ENCODE measurements at regions not wholly inside any gene's neighbourhood (a gene's known extent, or its start where the extent isn't known, plus 50 kb on each side); places are given as distances from the start of the nearest gene placed in this dataset.

GRCh38 chr21:16597753-16598152 lies 868.0 kb downstream of the USP25 start:
- no peak for DNase-seq

- no peak for DNase-seq
These were observed 875.8 kb downstream of the USP25 start for GRCh38 chr21:16605597-16605996.

GRCh38 chr21:16606271-16606670 lies 876.5 kb downstream of the USP25 start:
- no peak for DNase-seq

- no peak for DNase-seq
These were observed 878.5 kb downstream of the USP25 start for GRCh38 chr21:16608209-16608830.

GRCh38 chr21:16619281-16619680 lies 889.5 kb downstream of the USP25 start:
- DNase-seq, result no peak

- DNase-seq, result no peak
These were observed 891.1 kb downstream of the USP25 start for GRCh38 chr21:16620786-16621320.

- DNase-seq, result no peak
These were observed 888.2 kb upstream of the CXADR start for GRCh38 chr21:16624479-16625118.

GRCh38 chr21:16625491-16625890 lies 887.4 kb upstream of the CXADR start:
- no peak for DNase-seq

- no peak for DNase-seq
These were observed 878.9 kb upstream of the CXADR start for GRCh38 chr21:16633831-16634459.

- no peak for DNase-seq
These were observed 878.3 kb upstream of the CXADR start for GRCh38 chr21:16634515-16634914.

- DNase-seq, result no peak
These were observed 872.4 kb upstream of the CXADR start for GRCh38 chr21:16640297-16641027.

- DNase-seq, result no peak
These were observed 870.5 kb upstream of the CXADR start for GRCh38 chr21:16642353-16642752.

GRCh38 chr21:16644685-16645084 lies 868.2 kb upstream of the CXADR start:
- DNase-seq, result no peak

GRCh38 chr21:16650714-16651366 lies 862.0 kb upstream of the CXADR start:
- DNase-seq, result no peak

- DNase-seq, result no peak
These were observed 860.9 kb upstream of the CXADR start for GRCh38 chr21:16651956-16652355.

GRCh38 chr21:16663436-16663835 lies 849.4 kb upstream of the CXADR start:
- DNase-seq, result no peak

GRCh38 chr21:16667395-16667794 lies 845.4 kb upstream of the CXADR start:
- no peak for DNase-seq

GRCh38 chr21:16674949-16675348 lies 837.9 kb upstream of the CXADR start:
- no peak for DNase-seq

GRCh38 chr21:16676391-16676790 lies 836.5 kb upstream of the CXADR start:
- no peak for DNase-seq

- no peak for DNase-seq
These were observed 834.2 kb upstream of the CXADR start for GRCh38 chr21:16678429-16679160.

- DNase-seq, result no peak
These were observed 817.8 kb upstream of the CXADR start for GRCh38 chr21:16695074-16695473.

GRCh38 chr21:16707274-16707673 lies 805.6 kb upstream of the CXADR start:
- DNase-seq, result no peak
